GM18951 (cell line): ENCODE measurements at regions not wholly inside any gene's neighbourhood (a gene's known extent, or its start where the extent isn't known, plus 50 kb on each side); places are given as distances from the start of the nearest gene placed in this dataset.
"Not testable (repeated sequence)": the region's sequence is repeated elsewhere in the genome, so short reads cannot be mapped to it uniquely, and the experiment has no call there.

Experiments used
- POLR2A ChIP-seq: IDR thresholded peaks from 4 replicates; pipeline ENCODE4 v1.6.1; 2011; ENCODE audit warnings: mild to moderate bottlenecking; ENCODE audit not compliant: insufficient read length, insufficient read depth; ENCODE audit errors: extremely low read depth
- in situ Hi-C: fragments of 300-500 bp; cut with MboI; formaldehyde crosslinking; loops from one replicate; pipeline ENCODE4 v1.12.0; 2022; ENCODE audit warnings: low sequenced_read_pairs, mixed read lengths, inconsistent platforms; ENCODE audit not compliant: unreplicated experiment

DNA sequence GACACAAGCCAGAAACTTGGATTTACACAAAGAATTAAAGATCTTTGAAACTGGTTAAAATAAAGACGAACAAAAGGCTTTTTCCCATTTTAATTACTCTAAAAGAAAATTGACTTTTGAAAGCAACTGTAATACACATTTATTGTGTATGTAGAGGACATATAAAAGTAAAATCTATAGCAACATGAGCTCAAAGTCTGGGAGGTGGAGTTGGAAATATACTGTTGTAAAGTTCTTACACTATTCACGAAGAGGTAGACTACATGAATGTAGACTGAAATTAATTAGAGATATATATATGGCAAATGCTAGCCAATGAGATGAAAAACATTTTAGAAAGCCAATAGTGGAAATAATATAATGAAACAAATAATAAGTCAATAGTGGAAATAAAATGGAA lies 251.0 kb downstream of the AHR start:
- TF ChIP-seq POLR2A: no peak
- in situ Hi-C loops: loop anchor here (25.0 kb wide), 1 partner anchor 562 kb away; no protein-coding TSS in a partner anchor

DNA sequence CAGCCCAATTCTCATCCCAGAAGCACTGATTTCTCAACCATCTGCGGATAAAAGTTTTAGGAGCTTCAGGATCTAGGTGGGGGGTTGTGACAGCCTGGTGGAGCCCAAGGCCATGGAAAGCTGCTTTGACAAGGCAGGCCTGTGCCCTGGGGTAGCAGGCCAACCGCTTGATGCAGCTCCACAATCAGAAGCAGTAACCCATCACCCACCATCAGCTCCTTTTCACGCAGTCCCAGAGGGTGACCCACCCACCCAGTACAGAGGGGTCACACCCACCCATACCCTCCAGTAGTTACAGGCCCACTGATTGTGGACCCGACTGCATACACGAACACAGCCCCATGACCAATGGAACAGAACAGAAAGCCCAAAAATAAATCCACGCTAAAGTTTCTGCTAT lies 253.9 kb downstream of the AHR start:
- TF ChIP-seq POLR2A: no peak
- in situ Hi-C loops: no loop called here

DNA sequence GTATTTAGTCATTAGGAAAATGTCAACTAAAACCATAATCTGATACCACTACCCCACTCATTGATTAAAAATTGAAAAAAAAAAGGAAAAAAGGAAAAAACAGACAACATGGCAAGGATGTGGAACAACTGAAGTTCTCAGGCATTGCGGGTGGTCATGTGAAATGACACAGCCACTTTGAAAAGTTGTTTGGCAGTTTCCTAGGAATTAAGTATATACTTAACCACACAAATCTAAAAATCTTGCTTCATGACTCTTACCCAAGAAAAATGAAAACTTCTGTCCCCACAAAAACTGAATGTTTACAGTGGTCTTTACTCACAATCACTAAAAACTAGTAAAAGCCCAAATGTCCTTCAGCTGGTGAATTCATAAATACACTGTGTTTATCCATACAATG lies 254.5 kb downstream of the AHR start:
- TF ChIP-seq POLR2A: no peak
- in situ Hi-C loops: no loop called here

DNA sequence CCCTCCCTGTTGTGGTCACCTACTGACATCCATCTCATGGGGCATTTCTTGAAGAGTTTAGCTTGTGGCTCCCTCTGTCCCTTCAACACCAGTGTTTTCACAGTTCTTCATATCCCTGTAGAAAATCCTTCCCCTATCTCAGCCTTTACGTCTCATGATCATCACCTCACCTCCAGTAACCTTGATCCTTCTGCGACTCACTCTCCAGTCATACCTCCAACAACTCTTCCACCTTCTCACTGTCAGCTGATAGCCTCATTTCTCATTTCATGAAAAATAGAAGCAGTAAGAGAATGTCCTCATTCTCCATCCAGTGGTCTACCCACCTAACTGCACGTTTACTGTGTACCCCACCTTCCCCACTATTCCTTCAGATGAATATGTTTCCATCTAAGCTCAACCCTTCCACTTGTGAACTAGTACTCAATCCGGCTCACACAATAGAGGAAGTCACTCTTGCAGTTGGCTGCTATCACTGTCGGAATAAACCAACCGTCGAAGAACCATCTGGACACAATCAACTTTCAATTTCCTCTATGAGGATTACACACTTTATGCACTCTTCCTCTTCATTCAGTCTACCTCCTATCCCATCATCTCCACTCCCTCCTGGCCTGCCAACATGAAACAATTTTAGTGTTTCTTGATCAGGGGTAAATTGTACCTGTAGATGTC lies 256.0 kb downstream of the AHR start:
- no peak for TF ChIP-seq POLR2A
- in situ Hi-C loops: no loop called here

DNA sequence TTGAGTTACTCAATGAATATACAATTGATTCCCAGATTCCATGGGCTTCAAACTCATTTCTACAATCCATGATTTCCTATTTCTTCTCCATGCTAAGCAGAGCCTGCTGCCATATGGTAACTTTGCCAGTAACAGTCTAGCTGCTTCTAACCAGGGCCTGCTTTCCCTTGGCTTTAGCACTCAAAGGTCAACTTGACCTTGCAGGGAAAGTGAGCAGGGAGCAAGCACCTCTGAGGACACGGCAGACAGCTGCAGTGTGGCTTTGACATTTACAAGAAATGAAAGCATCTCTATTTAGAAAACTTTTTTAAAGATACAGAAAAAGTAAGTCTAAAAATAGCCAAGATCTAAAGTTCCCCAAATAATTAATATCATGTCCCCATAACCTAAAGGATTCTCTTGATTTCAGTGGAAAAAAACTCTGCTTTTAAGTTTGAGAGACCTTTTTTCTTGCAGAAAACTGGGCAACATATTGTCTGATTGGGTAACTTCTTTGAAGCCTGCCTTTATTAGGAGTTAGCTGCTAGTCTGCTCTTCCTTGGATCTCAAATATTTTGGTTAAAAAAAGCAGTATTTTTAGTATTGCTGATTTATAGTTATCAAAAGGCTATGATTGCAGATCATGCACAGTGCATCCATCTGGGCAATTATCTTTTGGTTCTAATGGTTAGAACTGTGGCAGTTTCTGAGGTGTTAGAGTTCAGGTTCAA lies 257.9 kb downstream of the AHR start:
- no peak for TF ChIP-seq POLR2A
- in situ Hi-C loops: no loop called here

DNA sequence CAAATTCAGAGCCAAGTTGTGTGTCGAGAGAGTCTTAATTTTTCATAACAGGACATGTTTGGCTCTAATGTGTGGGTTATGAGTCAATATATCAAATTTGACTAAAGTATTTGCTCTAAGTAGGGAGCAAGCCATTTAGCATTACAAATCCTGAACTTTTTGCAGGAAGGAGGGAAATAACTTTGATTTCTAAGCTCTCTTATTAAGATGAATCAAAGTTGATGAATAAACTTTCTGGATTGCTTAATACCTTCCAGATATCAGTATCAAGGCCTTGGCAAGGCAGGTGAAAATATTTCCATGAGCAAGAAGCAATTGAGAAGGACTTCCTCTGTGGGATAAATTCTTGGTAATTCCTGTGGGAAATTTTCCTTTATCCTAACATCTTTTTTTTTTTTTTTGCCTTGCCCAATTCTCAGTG lies 258.8 kb downstream of the AHR start:
- TF ChIP-seq POLR2A: no peak
- in situ Hi-C loops: no loop called here

DNA sequence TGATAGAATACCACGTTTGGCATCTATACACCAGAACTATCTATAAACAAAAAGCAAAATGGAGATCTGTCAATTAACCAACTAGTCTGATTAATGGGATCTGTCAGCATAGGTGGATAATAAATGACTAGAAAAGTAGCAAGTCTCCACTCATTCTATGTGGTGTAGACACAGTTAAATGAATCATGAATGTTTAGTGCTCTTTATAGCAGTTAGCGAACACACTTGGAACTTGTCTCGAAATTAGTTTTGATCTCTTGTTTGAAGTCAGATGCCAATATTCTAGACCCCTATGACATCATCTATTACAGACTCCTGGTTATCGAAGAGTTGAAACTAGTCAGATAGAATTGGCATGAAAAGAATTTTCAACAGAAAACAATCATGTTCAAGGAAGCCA lies 259.7 kb downstream of the AHR start:
- TF ChIP-seq POLR2A: no peak
- in situ Hi-C loops: no loop called here

DNA sequence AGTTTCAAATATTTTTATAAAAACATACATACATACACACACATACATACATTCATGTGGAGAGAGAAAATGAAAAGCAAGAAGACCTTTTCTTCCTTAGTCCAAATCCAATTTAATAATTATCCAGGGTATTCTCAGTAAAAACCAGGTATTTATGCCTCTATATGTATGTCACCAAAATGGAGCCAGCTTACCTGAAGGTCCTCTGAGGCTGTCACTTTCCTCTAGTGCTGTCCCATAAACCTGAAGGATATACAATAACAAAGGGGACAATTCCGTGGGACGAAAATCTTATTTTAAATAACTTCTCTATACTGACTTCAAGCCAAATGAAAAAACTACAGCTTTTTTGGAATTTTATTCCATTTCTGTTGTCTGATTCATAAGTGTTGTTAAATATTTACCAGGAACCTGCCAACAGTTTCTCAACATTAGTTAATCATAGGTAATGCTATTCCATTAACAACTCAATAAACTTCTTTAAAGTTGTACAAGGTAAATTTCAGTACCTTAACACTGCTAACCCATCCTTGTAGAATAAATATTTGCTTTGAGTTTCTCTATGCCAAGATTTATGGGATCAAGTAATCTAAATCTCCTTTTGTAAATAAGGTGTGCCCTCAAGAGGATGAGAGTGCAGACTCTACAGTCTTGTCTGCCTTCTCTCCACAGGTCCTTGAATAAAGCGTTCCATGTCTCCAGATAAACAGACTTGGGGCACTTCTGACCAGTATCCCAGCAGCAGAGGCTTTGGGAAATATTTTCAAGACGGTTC lies 260.3 kb downstream of the AHR start:
- in situ Hi-C loops: no loop called here
- no peak for TF ChIP-seq POLR2A

DNA sequence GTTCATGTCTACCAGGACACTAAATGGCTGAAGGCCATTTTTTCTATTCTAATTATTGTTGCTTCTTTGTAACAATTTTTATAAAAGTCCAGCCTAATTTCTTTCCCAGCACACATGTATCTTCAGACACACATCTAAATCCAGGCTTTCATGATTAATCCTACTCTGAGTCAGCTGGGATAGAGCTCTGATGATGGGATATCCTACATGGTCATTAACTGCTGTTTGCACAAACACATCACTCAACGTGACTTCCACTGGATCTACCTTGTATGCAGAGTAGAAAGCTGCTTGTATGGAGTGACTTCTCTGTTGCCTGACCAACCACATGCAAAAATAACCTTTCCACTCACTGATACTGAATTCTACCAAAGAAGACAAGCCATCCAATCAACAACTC lies 260.9 kb downstream of the AHR start:
- in situ Hi-C loops: no loop called here
- TF ChIP-seq POLR2A: no peak

DNA sequence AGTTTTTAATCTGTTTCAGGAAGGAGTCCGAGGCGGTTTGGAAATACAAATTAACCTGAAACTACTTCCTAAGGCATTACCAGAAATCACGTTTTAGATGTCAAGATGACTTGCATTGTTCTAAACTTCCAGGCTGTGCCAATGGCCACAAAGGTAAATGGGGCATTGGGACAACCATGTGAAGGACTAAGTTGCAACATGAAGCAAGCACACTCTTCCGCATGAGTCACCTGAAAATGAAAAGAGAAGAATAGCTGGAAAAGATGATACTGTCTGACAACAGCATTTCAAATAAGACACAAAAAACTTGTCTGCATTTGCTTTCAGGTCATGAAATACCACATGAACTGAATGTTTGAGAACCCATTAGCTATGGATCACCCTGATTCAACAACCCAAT lies 262.1 kb downstream of the AHR start:
- in situ Hi-C loops: no loop called here
- TF ChIP-seq POLR2A: no peak

DNA sequence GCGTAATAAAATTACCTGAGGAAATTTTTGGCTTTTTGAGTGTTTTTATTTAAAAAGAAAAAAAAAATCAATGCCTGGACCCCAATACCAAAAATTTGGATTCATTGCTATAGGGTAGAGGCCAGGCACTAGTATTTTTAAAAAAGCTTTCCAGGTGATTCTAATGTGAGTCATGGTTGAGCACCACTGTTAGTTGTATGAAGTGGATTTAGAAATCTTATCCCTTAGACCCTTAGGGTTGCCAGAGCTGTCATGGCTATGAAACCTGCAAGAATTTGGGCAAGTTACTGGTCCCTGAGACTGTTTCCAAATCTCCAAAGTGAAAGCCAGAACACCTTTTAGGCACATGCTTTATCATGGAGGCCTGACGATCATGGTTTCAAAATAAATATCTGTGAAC lies 262.5 kb downstream of the AHR start:
- in situ Hi-C loops: no loop called here
- no peak for TF ChIP-seq POLR2A

DNA sequence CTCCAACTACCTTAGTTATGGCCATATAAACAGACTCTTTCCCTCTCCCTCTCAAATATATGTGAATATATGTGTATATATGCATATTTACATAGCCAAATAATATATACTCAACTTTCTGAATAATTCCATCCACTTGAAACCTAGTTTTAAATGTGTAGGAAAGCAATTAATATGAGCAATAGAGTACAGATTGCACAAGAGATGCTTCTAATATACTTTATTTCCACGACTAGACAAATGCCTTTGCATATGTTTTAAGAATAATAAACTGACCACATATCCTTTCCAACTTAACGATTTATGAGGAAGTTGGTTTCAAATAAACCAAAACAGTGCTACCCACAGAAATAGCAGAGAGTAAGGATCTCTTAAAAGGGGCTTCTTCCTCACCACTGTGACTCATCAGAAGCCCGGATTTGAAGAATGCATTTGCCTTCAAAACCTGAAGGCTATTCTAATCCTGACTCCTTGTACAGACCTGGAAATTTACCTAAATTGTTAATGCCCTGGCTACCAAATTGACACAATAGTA lies 266.3 kb downstream of the AHR start:
- in situ Hi-C loops: no loop called here
- no peak for TF ChIP-seq POLR2A

DNA sequence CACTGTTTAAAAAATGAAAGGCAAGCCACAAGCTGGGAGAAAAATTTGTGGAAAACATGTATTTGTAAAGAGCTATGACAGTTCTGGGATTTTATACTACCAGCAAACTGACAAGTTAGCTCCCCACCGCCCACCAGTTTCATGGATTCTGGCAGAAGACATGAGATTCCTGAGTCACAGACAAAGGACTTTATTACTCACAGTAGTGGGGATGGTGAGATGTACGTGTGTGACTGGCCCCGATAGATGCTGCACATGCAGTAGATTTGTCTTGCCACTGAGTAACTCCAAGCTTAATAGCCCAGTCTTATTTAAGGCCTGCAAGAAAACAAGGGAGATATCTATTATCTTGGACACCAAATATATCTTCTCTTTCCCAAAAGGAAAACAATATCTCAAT lies 281.7 kb downstream of the AHR start:
- in situ Hi-C loops: no loop called here
- no peak for TF ChIP-seq POLR2A

DNA sequence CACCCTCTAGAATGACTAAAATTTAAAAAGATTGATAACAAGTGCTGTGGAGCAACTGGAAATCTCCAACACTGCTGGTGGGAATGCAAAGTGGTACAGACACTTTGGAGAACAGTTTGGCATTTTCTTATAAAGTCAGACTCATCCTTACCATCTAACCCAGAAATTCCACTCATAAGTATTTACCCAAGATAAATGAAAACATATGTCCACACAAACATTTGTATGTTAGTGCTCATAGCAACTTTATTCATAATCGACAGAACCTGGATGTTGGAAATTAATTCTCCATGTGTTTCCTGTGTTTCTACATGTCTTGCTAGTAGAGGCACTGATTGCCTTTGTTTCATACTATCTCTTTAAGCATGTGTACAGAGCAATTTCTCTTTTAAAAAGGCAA lies 282.4 kb downstream of the AHR start:
- in situ Hi-C loops: no loop called here
- TF ChIP-seq POLR2A: no peak

DNA sequence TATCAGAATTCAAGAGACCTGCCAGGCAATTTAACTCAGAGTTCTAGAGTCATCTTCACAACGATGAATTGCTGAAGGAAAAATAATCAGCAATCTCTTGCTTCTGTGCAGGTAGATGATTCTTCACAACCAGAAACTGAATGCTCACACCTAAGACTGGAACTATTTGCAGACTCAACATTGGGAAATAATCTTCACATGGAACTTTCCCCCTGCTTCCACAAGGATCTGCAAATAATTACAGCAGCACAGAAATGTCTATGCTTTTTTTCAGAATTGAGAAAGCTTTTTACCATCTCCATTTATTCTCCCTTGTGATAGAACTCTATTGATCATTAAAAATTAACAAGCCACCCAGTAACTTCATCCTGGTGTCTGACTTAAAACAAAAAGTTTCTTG lies 282.8 kb downstream of the AHR start:
- TF ChIP-seq POLR2A: no peak
- in situ Hi-C loops: no loop called here

DNA sequence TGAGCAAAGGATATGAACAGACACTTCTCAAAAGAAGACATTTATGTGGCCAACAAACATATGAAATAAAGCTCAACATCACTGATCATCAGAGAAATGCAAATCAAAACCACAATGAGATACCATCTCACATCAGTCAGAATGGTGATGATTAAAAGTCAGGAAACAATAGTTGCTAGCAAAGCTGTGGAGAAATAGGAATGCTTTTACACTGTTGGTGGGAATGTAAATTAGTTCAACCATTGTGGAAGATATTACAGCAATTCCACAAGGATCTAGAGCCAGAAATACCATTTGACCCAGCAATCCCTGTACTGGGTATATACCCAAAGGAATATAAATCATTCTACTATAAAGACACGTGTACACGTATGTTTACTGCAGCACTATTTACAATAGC lies 284.2 kb downstream of the AHR start:
- in situ Hi-C loops: not testable (repeated sequence)
